HG03354 (cell line): ENCODE measurements at regions not wholly inside any gene's neighbourhood (a gene's known extent, or its start where the extent isn't known, plus 50 kb on each side); places are given as distances from the start of the nearest gene placed in this dataset.
"Not testable (repeated sequence)": the region's sequence is repeated elsewhere in the genome, so short reads cannot be mapped to it uniquely, and the experiment has no call there.

Experiments used
- ATAC-seq: cut with Tn5 transposase; IDR thresholded peaks from one replicate; pipeline ENCODE4 v1.9.1; 2021; ENCODE audit warnings: mild to moderate bottlenecking; ENCODE audit not compliant: unreplicated experiment, poor library complexity, severe bottlenecking

DNA sequence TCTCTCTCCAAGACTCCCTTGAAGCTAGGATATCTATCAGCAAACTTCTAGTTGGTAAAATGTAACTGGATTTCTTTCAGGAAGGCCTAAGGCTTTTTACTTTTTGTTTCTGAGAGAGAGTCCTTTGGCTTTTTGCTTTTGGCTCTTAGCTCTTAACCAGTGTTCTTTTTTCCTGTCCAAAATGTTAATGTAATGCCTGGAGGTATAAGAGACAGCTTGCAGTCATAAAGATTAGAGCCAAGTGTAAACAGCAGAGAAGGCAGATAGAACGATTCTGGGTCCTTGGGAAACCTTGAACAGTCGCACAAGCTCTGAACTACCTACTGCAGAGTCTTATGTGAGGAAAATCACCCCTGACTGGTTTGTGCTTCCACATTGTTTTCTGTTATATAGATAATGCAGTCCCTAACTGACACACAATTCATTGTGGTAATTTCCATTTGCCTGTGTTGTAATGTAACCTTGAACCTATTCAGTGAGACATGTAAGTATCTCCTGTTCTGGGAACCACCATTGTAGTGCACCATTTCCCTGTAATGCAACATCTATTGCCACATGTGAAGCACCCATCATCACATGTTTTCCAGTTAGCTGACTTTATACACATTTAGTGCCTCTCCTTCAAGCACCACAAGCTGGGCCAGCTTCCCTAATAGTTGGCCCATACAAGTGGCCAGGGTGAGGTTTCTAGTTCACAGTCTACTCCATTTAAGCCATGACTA, 1311.9 kb downstream of the ROBO1 start:
- ATAC-seq: no peak

DNA sequence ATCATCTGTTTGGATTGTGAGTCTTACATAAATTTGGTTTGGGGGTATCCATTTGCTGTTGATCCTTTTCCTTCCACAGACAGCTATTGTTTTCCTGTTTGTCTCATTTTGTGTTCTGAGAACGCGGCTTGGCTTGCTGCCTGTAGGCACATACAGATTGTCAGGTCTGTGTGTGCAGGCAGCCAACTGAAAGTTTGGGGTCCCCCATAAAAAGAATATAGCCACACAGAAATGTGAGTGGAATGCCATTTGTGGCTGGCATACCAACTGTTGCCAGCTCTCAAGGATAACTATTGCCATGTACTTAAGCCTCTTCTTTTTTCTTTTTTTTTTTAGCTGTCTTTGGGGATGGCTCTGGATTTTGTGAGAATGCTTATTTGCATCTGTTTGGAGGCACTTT, 1308.0 kb downstream of the ROBO1 start:
- no peak for ATAC-seq

DNA sequence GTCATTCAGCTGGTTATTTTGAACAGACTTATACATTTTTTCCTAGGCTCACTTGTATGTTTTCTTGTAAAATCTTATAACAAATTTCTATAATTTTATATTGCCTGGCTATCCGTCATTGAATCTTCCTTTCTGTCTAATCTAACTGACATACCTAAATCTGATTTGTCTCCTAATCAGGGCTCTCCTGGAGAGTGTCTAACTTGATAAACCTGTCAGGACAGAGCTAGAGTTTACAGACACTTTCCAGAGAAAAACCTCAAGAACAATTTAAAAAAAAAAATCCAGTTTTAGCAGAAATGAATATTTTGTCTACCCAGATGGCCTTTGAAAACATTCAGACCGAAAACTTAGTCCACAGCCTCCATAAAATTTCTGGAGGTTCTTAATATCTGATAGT, 1305.8 kb downstream of the ROBO1 start:
- no peak for ATAC-seq

DNA sequence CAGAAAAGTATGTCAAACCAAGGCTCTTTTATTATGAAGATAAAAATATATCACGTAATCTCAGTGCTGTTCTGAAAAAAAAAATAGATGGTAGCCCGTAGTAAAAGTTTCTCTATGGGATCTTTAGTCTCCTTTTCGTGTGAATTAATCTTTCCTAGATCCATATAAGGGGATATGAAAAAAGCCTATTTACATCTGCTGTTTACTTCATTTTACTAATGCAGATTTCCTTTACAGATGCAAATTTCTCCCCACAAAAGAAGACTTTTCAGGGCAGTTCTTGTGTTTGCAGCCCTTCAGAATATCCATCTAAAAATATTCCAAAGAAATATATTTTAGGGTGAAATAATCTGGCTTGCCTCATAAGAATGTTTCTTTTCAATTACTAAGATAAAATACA, 1291.7 kb downstream of the ROBO1 start:
- no peak for ATAC-seq

DNA sequence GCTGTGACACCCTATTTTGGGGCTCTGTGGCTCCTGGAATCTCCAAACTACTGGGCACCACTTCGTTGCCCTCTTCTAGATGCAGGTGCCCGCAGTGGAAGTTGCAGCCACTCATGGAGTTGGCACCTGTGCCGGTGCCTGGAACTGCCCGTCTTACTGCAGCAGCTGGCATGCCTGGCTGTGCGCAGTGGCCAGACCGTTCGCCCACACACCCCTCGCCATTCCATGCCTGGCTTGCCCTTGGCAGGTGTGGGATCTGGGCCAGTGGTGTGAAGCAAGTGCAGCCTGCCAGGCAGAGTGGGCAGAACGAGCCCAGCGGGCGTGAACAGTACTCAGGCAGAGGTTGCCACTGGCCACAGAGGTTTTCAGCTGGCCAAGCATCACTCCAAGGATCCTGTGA, 1286.7 kb downstream of the ROBO1 start:
- no peak for ATAC-seq

DNA sequence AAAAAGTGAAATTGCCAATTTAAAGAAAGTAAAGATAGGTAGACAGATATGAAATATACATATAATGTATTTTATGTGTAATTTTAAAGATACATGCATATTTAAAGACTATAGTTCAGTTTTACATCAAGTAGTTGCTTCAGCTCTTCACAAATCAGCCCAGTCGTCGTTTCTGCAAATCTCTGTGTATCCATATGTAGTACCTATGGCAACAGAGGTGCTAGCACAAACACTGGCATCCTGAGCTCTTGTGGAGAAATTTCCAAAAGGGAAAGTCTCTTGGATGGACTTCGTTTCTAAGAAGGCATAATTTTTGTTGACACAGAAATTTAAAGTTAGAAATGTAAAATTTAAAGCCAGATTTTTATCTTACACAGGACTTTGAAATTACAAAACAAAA, 1284.7 kb downstream of the ROBO1 start:
- no peak for ATAC-seq

DNA sequence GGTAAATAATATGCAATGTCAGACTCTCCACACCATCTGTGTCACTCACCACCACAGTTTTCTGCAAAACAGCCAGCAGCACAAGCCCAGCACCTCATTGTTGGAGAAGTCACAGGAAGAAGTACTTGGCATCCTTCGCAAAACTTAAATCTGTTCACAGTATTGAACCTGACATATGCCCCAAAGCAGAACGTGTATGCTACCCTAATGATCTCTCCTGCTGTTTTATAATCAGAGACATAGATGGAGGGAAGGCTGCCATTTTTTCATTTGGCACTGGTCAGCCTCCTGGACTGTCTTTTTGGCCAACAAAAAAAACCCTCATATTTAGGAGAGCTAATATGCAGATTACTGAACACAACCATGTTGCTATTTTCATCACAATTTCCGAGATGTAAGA, 1272.9 kb downstream of the ROBO1 start:
- no peak for ATAC-seq

DNA sequence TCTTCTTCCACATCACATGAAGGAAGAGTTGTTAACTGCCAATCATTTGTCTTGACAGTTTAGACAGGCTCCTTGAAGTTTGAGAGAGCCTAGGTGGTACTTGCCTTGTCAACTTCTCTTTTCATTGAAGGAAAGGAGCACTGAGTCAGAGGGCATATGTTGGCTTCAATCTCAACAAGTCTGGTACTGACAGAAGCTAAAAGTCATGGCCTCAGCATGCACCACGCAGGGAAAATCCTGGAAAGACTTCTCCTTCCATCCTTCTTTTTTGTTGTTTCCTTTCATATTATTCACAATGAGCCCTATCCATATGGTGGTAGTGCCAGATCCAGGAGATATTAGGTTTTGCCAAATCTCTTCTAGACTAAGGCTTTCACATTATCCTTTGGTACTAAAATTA, 1272.5 kb downstream of the ROBO1 start:
- no peak for ATAC-seq

DNA sequence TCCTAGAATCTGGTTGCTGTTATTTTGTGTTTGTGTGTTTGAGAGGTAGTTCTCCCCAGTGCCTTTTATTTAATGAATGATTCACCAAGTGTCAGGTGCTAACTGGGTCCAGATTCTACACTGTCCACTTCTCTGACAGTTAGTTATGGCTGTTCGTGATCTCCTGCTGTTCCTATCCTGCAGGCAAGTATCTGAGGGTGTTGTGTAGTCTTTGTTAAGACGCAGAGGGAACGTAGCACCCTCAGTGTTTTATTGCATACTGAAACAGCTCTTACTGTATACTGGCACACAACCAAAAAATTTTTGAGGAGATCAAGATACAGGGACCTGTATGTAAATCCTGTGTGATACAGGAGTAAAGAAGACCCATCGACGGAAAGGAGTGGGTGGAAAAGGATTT, 1271.3 kb downstream of the ROBO1 start:
- no peak for ATAC-seq

DNA sequence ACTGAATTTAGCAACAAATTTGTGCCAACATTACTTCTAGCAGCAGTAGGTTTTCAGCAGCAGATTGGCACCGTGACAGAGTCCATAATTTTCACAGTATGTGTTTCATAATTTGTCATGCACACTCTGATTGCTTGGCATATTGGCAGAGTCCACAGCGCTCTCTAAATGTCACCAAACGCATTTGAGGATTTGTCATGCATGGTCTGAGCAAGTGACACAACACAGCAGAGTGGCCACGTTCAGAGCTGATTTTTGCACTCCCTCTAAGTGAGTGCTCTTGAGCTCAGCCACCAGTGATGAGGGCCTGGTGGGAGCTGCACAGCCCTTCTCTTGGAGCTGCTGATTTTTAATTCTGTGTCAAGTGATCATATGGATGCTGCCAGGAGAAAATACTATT, 1270.8 kb downstream of the ROBO1 start:
- no peak for ATAC-seq

DNA sequence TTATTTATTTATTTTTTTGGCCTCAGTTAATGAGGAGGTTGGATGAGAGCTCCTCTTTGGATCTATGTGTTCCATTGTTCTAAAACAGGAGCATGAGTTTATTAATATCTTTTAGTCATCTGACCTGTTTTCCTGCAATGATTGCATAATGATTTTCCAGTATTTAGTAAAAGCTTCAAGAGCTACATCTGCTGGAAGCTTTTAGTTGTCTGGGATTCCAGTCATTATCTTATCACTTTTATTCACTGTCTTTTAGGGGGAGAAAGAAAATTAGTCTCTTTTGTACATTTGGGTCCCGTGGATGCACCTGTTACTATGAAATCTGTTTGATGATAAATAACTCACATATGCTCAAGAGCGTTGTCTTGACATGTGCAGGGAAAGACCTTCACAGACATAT, 1270.0 kb downstream of the ROBO1 start:
- ATAC-seq: no peak

DNA sequence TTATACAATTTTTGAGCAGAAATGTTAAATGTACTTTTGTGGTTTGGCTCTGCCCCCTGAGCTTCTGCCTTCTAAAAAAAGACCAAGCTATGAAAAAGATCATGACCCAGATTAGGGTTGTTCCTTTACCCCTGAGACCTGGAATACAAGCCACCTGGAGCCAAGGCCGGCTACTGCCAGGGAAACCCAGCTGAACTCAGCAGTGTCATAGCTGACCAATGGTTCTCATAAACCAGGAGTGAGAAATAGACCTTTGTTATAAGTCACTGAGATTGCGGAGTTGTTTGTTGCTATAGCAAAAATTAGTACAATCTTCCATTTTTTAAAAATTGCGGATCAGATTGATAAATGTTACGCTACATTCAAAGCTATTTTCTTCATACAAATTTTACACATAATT, 1261.7 kb downstream of the ROBO1 start:
- no peak for ATAC-seq

DNA sequence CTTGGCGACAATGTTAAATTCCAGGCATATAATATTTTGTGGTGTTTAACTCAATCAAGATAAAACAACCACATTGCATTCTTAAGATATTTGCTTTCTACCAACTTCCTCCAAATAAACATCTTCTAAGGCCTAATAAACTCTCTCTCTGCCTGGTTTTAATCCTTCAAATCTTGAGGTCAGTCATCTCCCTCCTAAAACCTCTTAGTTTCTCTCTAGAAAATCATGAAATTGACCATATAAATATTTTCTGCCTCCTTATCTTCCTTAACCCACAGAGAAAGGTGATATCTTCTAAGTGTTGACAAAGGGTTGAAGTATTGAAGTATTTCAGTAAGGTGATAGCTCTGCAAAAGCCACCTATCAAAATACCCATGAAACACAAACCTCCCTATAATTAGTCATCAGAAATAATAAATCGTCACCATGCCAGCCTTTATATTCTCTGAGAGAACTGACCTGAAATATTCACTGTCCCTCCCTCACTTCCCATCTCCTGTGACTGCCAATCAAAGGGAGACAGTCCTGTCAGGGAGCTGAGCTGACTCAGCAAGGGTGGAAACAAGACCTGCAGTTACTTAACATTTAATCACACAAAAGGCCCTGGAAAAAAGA, 1261.1 kb downstream of the ROBO1 start:
- ATAC-seq: no peak

DNA sequence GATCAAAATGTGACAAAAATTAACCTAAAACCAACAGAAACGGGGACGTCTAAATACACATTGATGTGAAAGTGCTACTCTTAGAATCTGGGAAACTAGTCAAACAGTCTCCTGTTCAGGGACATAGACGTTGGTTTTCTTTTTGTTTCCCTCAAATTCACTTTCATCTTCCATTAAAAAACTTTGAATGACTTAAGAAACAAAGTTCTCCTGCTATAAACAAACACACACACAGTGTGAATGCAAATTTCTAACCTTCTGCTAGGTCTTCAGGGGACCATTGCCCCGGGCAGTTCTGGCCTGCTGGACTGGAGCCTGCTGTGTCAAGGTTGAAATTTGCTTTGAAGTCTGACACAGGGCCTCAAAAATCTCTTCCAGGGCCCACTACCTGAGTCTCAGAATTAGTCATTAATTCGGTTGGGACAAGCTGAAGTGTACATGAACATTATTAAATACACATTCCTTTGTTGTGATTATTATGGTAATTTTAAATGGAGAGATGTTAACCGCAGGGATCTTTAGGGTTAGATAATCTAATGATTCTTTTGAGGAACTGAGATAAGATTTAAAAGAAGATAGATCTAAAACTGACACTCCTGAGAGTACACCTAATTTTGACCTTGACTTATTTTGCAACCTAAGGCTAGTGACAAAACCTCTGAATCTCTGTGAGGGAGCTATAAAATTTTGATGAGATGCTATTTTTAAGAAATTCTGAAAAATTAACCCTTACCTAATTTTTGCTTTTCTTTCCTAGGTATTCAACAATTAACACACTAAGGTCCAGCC, 1260.4 kb downstream of the ROBO1 start:
- ATAC-seq: no peak

DNA sequence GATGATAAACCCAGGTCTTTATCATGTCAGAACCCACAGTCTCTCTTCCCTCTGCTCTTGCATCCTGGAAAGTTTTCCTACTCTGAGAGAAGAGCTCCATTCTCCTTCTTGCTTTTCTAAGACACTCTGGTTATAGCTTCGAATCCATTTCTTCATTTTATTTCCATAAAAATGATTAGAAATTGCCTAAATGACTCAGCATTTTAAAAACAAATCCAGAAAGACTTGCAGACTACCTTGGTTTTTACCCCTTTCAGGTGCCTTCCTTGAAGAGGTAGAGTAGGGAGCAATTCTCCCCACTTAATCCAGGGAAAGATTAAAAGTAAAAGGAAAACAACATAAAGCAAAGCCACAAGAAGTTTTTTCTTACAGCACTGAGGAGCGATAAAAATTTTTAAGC, 1256.0 kb downstream of the ROBO1 start:
- no peak for ATAC-seq

DNA sequence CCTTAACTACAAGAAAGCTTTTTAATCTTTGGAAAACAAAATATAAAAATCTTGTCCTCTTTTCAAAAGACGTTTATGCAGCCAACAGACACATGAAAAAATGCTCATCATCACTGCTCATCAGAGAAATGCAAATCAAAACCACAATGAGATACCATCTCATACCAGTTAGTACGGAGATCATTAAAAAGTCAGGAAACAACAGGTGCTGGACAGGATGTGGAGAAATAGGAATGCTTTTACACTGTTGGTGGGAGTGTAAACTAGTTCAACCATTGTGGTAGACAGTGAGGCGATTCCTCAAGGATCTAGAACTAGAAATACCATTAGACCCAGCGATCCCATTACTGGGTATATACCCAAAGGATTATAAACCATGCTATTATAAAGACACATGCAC, 1255.0 kb downstream of the ROBO1 start:
- not testable (repeated sequence) for ATAC-seq

DNA sequence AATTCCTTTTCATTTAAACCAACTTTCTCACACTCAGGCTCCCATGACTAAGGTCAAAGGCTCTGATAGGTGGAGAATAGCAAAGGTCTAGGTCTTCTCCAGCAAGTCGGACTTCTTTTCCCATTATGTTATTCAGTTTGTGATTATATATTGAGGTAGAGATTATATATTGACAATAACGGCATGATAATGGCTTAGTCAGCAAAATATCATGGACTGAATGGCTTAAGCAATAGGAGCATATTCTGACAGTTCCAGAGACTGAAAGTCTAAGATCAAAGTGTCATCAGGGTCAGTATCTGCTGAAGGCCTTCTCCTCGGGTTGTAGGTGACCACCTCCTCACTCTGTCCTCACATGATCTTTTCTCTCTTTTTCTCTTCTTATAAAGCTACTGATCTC, 1251.4 kb downstream of the ROBO1 start:
- no peak for ATAC-seq

DNA sequence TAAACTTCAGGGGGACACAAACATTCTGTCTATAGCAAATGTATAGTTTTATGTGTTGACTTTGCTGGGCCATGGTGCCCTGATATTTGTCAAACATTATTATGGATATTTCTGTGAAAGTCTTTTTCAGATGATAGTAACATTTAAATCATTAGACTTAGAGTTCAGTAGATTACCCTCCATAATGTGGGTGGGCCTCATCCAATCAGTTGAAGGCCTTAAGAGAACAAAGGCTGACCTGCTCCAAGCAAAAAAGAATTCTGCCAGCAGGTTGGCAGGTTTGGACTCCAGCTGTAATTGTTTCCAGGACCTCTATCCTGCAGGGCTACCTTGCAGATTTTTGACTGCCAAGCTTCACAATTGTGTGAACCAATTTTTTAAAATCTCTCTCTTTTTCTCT, 1250.9 kb downstream of the ROBO1 start:
- no peak for ATAC-seq

DNA sequence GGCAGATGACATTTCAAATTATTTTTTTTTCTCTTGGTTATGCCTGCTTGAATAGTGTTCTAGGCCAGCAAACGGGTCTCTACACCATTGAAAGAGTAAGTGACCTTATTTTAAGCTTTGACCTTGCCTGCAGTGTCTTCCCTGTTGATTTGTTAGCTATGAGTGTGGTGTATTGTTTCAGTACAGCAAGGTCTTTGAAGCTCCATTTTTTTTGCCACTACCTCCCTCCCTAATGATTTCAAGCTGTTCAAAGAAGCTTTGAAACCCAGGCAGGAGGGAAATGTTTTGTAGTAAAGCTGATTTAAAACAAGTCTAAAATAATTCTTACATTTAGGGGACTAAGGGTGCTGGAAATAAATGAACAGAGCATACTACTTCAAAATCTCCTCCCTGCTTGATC, 1249.8 kb downstream of the ROBO1 start:
- ATAC-seq: no peak

DNA sequence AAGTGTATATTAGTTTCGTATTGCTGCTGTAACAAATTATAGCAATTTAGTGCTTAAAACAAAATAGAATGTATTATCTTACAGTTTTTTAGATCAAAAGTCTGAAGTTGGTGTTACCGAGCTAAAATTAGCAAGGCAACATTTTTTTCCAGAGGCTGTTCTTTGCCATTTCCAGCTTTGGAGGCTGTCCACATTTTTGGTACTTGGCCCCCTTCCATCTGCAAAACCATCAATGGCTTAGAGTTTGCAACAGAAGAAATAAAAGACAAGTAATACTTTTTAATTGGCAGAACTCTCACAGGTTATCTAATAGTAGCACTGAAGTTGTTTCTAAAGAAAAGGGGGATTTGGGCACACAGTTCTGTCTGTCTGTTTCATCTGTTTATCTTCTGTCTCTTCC, 1248.5 kb downstream of the ROBO1 start:
- no peak for ATAC-seq

DNA sequence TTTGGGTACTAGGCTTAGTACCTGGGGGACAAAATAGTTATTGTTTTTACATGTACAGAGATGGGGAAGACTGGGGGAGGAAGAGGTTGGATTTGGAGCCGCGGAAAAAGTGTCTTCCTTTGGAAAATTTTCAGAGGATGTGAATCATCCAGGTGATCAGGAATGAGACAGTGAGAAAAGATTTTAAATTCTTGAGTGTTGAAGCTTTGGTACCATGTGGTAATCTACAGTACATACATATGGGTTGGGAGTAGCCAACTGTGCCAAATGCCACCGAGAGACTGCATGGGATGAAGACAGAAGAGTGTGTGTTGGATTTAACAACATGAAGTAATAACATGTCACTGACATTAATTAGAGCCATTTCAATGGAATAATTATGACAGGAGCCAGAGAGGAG, 1238.2 kb downstream of the ROBO1 start:
- no peak for ATAC-seq
